VCaP (cell line): ENCODE measurements at regions not wholly inside any gene's neighbourhood (a gene's known extent, or its start where the extent isn't known, plus 50 kb on each side); places are given as distances from the start of the nearest gene placed in this dataset.

ENCODE experiments used
- H3K27ac ChIP-seq: fragments of 450-650 bp; 2 replicates; pipeline ENCODE4 v1.5.1; 2017
- CTCF ChIP-seq: fragments of 450-650 bp; conservative IDR thresholded peaks from 2 replicates; pipeline ENCODE4 v1.5.1; 2017; ENCODE audit warnings: mild to moderate bottlenecking, moderate library complexity

DNA sequence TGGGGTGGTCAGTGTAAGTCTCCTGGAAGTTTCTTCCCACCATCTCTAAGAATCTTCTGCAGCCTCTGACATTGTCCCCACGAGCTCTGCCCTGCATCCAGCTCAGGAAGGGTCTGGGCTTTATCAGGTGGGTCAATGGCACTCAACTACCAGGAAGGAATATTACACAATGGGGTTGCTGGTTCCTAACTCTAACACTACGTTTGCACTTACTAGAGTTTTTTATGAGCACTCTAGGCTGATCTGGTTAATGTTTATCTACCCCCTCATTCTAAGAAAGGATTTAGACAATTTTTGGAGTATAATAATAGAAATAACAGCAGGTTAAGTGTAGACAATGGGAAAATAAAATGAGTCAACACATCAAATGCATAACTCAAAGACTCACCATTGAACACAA is 411.1 kb upstream of the RGMA start:
- TF ChIP-seq CTCF: no peak
- H3K27ac ChIP-seq: no peak overlapping the region

- no peak overlapping the region for H3K27ac ChIP-seq
- no peak for TF ChIP-seq CTCF
Measured at GRCh38 chr15:93497291-93497690, 408.3 kb upstream of the RGMA start.

DNA sequence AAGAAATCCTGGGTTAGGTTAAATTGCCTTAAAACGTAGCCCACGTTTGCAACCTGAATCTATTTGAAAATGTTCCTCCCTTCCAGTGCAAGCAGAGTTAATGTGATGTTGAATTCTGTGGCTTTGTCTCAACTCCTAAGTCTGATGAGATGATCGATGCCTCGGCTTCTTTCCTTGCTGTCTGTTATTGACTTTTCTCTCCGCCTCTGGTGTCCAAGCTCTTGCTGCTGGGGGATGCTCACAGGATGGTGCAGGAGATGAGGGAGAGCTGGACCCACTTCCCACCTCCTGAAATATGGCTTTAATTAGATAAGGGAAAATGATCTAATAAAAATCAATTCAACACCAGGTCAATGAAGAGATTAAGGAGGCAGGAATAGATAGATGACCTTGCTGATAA is 407.9 kb upstream of the RGMA start:
- TF ChIP-seq CTCF: no peak
- no peak overlapping the region for H3K27ac ChIP-seq

DNA sequence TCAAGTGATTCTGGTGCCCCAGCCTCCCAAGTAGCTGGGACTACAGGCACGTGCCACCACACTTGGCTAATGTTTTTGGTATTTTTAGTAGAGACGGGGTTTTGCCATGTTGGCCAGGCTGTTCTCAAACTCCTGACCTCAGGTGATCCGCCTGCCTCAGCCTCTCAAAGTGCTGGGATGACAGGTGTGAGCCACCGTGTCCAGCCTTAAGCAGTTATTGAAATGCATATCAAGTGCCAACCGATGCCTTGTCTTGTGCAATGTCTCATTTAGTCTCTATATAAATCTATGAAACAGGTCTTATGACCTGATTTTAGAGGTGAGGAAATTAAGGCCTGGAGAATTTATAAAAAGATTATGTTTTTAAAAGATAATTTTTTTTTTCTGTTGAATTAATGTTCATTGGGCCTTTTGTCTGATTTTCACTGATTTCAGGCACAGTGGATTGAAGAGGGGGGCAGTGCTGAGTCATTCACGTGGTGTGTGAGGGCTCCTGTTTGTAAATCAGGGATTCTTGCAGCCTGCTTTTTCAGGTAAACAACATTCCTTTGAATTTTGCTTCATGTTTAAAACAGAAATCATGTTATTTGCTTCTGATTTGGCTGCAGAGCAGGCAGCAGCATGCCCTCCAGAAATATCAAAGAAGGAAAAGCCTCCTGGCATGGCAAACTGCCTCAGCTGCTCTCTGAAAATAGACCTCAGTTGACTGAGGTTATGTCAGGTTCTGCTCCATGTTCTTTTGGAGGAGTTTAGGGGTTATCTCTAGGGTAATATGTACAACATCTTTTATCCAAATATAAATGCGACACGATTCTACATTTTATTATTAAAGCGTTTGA is 407.0 kb upstream of the RGMA start:
- TF ChIP-seq CTCF: no peak
- H3K27ac ChIP-seq: no peak overlapping the region

DNA sequence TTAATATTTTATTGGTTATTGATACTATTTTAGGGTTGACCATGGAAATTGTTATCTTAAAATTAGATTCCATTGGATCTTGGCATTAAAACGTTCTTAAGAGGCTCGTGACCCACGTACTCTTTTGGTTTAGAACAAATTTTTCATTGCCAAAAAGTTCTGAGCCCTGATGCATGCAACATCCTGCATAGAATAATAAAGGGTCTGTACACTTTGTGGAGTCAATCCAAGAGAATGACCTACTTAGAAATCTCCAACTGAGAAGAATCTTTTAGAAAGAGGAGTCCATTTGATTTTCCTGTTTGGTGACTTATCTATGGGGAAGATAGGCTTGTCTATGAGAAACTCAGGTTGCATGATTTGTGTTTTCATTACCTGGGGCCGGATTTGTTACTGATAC is 404.2 kb upstream of the RGMA start:
- no peak overlapping the region for H3K27ac ChIP-seq
- no peak for TF ChIP-seq CTCF

- H3K27ac ChIP-seq: no peak overlapping the region
- TF ChIP-seq CTCF: no peak
Measured at GRCh38 chr15:93491291-93491690, 402.3 kb upstream of the RGMA start.

GRCh38 chr15:93488296-93488713 is 399.3 kb upstream of the RGMA start:
- no peak overlapping the region for H3K27ac ChIP-seq
- TF ChIP-seq CTCF: no peak
